ENCODE measurements at regions not wholly inside any gene's neighbourhood (a gene's known extent, or its start where the extent isn't known, plus 50 kb on each side); places are given as distances from the start of the nearest gene placed in this dataset.

GRCh38 chr2:145635706-145636427 lies 1115.9 kb upstream of the ZEB2 start:
- H3K4me3 ChIP-seq (ENCODE audit: low read depth in 1 of 2, low read length in 2 of 2): no peak overlapping the region
- H3K9me3 ChIP-seq (ENCODE audit: control insufficient read depth in 1 of 2, low read length in 2 of 2): no peaks in the 10 kb centered on the region
- H3K27me3 ChIP-seq (ENCODE audit: low read depth, low read length): no peaks in the 10 kb centered on the region
- no peaks in the 10 kb centered on the region for H3K36me3 ChIP-seq (ENCODE audit: control insufficient read depth in 1 of 2, insufficient read depth in 2 of 2, low read length in 2 of 2)
- H3K27ac ChIP-seq (ENCODE audit: low read length): no peak overlapping the region
- H3K4me1 ChIP-seq (ENCODE audit: control insufficient read depth in 1 of 2, insufficient read depth in 2 of 2, low read length in 2 of 2): no peaks in the 10 kb centered on the region

- no peak overlapping the region for H3K27ac ChIP-seq (ENCODE audit: low read length)
Observed at GRCh38 chr2:145631561-145631960, 1111.6 kb upstream of the ZEB2 start.

GRCh38 chr2:145626301-145626700 lies 1106.4 kb upstream of the ZEB2 start:
- H3K9me3 ChIP-seq (ENCODE audit: control insufficient read depth in 1 of 2, low read length in 2 of 2): no peaks in the 10 kb centered on the region
- H3K27me3 ChIP-seq (ENCODE audit: low read depth, low read length): no peaks in the 10 kb centered on the region
- H3K27ac ChIP-seq (ENCODE audit: low read length): no peak overlapping the region
- no peak overlapping the region for H3K4me3 ChIP-seq (ENCODE audit: low read depth in 1 of 2, low read length in 2 of 2)
- H3K4me1 ChIP-seq (ENCODE audit: control insufficient read depth in 1 of 2, insufficient read depth in 2 of 2, low read length in 2 of 2): no peaks in the 10 kb centered on the region
- no peaks in the 10 kb centered on the region for H3K36me3 ChIP-seq (ENCODE audit: control insufficient read depth in 1 of 2, insufficient read depth in 2 of 2, low read length in 2 of 2)

More at GRCh38 chr2:145631561-145631960, 1111.6 kb upstream of the ZEB2 start:
- no peaks in the 10 kb centered on the region for H3K4me1 ChIP-seq (ENCODE audit: control insufficient read depth in 1 of 2, insufficient read depth in 2 of 2, low read length in 2 of 2)
- H3K9me3 ChIP-seq (ENCODE audit: control insufficient read depth in 1 of 2, low read length in 2 of 2): no peaks in the 10 kb centered on the region
- no peaks in the 10 kb centered on the region for H3K36me3 ChIP-seq (ENCODE audit: control insufficient read depth in 1 of 2, insufficient read depth in 2 of 2, low read length in 2 of 2)
- no peaks in the 10 kb centered on the region for H3K27me3 ChIP-seq (ENCODE audit: low read depth, low read length)
- H3K4me3 ChIP-seq (ENCODE audit: low read depth in 1 of 2, low read length in 2 of 2): no peak overlapping the region

GRCh38 chr2:145625111-145625510 lies 1105.2 kb upstream of the ZEB2 start:
- H3K9me3 ChIP-seq (ENCODE audit: control insufficient read depth in 1 of 2, low read length in 2 of 2): no peaks in the 10 kb centered on the region
- H3K36me3 ChIP-seq (ENCODE audit: control insufficient read depth in 1 of 2, insufficient read depth in 2 of 2, low read length in 2 of 2): no peaks in the 10 kb centered on the region
- H3K27ac ChIP-seq (ENCODE audit: low read length): no peak overlapping the region
- no peak overlapping the region for H3K4me3 ChIP-seq (ENCODE audit: low read depth in 1 of 2, low read length in 2 of 2)
- no peaks in the 10 kb centered on the region for H3K4me1 ChIP-seq (ENCODE audit: control insufficient read depth in 1 of 2, insufficient read depth in 2 of 2, low read length in 2 of 2)
- H3K27me3 ChIP-seq (ENCODE audit: low read depth, low read length): no peaks in the 10 kb centered on the region

- Histone ChIP-seq H3K27ac (ENCODE audit: low read length) (no peak overlapping the region), H3K27me3 (ENCODE audit: low read depth, low read length) (no peaks in the 10 kb centered on the region), H3K36me3 (ENCODE audit: control insufficient read depth in 1 of 2, insufficient read depth in 2 of 2, low read length in 2 of 2) (no peaks in the 10 kb centered on the region), H3K9me3 (ENCODE audit: control insufficient read depth in 1 of 2, low read length in 2 of 2) (no peaks in the 10 kb centered on the region), H3K4me3 (ENCODE audit: low read depth in 1 of 2, low read length in 2 of 2) (no peak overlapping the region), H3K4me1 (ENCODE audit: control insufficient read depth in 1 of 2, insufficient read depth in 2 of 2, low read length in 2 of 2) (no peaks in the 10 kb centered on the region)
Observed at GRCh38 chr2:145623136-145623535, 1103.2 kb upstream of the ZEB2 start.

GRCh38 chr2:145622285-145622684 lies 1102.4 kb upstream of the ZEB2 start:
- H3K36me3 ChIP-seq (ENCODE audit: control insufficient read depth in 1 of 2, insufficient read depth in 2 of 2, low read length in 2 of 2): no peaks in the 10 kb centered on the region
- no peak overlapping the region for H3K27ac ChIP-seq (ENCODE audit: low read length)
- H3K4me1 ChIP-seq (ENCODE audit: control insufficient read depth in 1 of 2, insufficient read depth in 2 of 2, low read length in 2 of 2): no peaks in the 10 kb centered on the region
- H3K9me3 ChIP-seq (ENCODE audit: control insufficient read depth in 1 of 2, low read length in 2 of 2): no peaks in the 10 kb centered on the region
- no peak overlapping the region for H3K4me3 ChIP-seq (ENCODE audit: low read depth in 1 of 2, low read length in 2 of 2)
- H3K27me3 ChIP-seq (ENCODE audit: low read depth, low read length): no peaks in the 10 kb centered on the region

GRCh38 chr2:145617906-145618305 lies 1098.0 kb upstream of the ZEB2 start:
- Histone ChIP-seq H3K27ac (ENCODE audit: low read length) (no peak overlapping the region), H3K36me3 (ENCODE audit: control insufficient read depth in 1 of 2, insufficient read depth in 2 of 2, low read length in 2 of 2) (no peaks in the 10 kb centered on the region), H3K4me1 (ENCODE audit: control insufficient read depth in 1 of 2, insufficient read depth in 2 of 2, low read length in 2 of 2) (no peaks in the 10 kb centered on the region), H3K9me3 (ENCODE audit: control insufficient read depth in 1 of 2, low read length in 2 of 2) (no peaks in the 10 kb centered on the region), H3K27me3 (ENCODE audit: low read depth, low read length) (no peaks in the 10 kb centered on the region), H3K4me3 (ENCODE audit: low read depth in 1 of 2, low read length in 2 of 2) (no peak overlapping the region)

GRCh38 chr2:145617420-145617819 lies 1097.5 kb upstream of the ZEB2 start:
- no peaks in the 10 kb centered on the region for H3K36me3 ChIP-seq (ENCODE audit: control insufficient read depth in 1 of 2, insufficient read depth in 2 of 2, low read length in 2 of 2)
- H3K27me3 ChIP-seq (ENCODE audit: low read depth, low read length): no peaks in the 10 kb centered on the region
- H3K27ac ChIP-seq (ENCODE audit: low read length): no peak overlapping the region
- H3K4me1 ChIP-seq (ENCODE audit: control insufficient read depth in 1 of 2, insufficient read depth in 2 of 2, low read length in 2 of 2): no peaks in the 10 kb centered on the region
- H3K4me3 ChIP-seq (ENCODE audit: low read depth in 1 of 2, low read length in 2 of 2): no peak overlapping the region
- no peaks in the 10 kb centered on the region for H3K9me3 ChIP-seq (ENCODE audit: control insufficient read depth in 1 of 2, low read length in 2 of 2)

- no peaks in the 10 kb centered on the region for H3K4me1 ChIP-seq (ENCODE audit: control insufficient read depth in 1 of 2, insufficient read depth in 2 of 2, low read length in 2 of 2)
- H3K27ac ChIP-seq (ENCODE audit: low read length): no peak overlapping the region
- H3K27me3 ChIP-seq (ENCODE audit: low read depth, low read length): no peaks in the 10 kb centered on the region
- H3K36me3 ChIP-seq (ENCODE audit: control insufficient read depth in 1 of 2, insufficient read depth in 2 of 2, low read length in 2 of 2): no peaks in the 10 kb centered on the region
- no peak overlapping the region for H3K4me3 ChIP-seq (ENCODE audit: low read depth in 1 of 2, low read length in 2 of 2)
- H3K9me3 ChIP-seq (ENCODE audit: control insufficient read depth in 1 of 2, low read length in 2 of 2): no peaks in the 10 kb centered on the region
Observed at GRCh38 chr2:145615626-145616025, 1095.7 kb upstream of the ZEB2 start.

- Histone ChIP-seq H3K4me1 (ENCODE audit: control insufficient read depth in 1 of 2, insufficient read depth in 2 of 2, low read length in 2 of 2) (no peaks in the 10 kb centered on the region), H3K27ac (ENCODE audit: low read length) (no peak overlapping the region), H3K4me3 (ENCODE audit: low read depth in 1 of 2, low read length in 2 of 2) (no peak overlapping the region), H3K9me3 (ENCODE audit: control insufficient read depth in 1 of 2, low read length in 2 of 2) (no peaks in the 10 kb centered on the region), H3K36me3 (ENCODE audit: control insufficient read depth in 1 of 2, insufficient read depth in 2 of 2, low read length in 2 of 2) (no peaks in the 10 kb centered on the region), H3K27me3 (ENCODE audit: low read depth, low read length) (no peaks in the 10 kb centered on the region)
Observed at GRCh38 chr2:145609951-145610350, 1090.0 kb upstream of the ZEB2 start.

GRCh38 chr2:145601361-145601925 lies 1081.5 kb upstream of the ZEB2 start:
- Histone ChIP-seq H3K27me3 (ENCODE audit: low read depth, low read length) (no peaks in the 10 kb centered on the region), H3K9me3 (ENCODE audit: control insufficient read depth in 1 of 2, low read length in 2 of 2) (no peaks in the 10 kb centered on the region), H3K4me1 (ENCODE audit: control insufficient read depth in 1 of 2, insufficient read depth in 2 of 2, low read length in 2 of 2) (peaks cover 0 to 4% of the 10 kb centered on the region in 2 donors), H3K36me3 (ENCODE audit: control insufficient read depth in 1 of 2, insufficient read depth in 2 of 2, low read length in 2 of 2) (no peaks in the 10 kb centered on the region), H3K27ac (ENCODE audit: low read length) (no peak overlapping the region), H3K4me3 (ENCODE audit: low read depth in 1 of 2, low read length in 2 of 2) (no peak overlapping the region)

- no peaks in the 10 kb centered on the region for H3K9me3 ChIP-seq (ENCODE audit: control insufficient read depth in 1 of 2, low read length in 2 of 2)
- peaks cover 0 to 4% of the 10 kb centered on the region in 2 donors for H3K4me1 ChIP-seq (ENCODE audit: control insufficient read depth in 1 of 2, insufficient read depth in 2 of 2, low read length in 2 of 2)
- H3K27me3 ChIP-seq (ENCODE audit: low read depth, low read length): no peaks in the 10 kb centered on the region
- no peak overlapping the region for H3K4me3 ChIP-seq (ENCODE audit: low read depth in 1 of 2, low read length in 2 of 2)
- no peak overlapping the region for H3K27ac ChIP-seq (ENCODE audit: low read length)
- H3K36me3 ChIP-seq (ENCODE audit: control insufficient read depth in 1 of 2, insufficient read depth in 2 of 2, low read length in 2 of 2): no peaks in the 10 kb centered on the region
Observed at GRCh38 chr2:145600811-145601210, 1080.9 kb upstream of the ZEB2 start.

Measured in muscle layer of duodenum (tissue), 2 donors.